ENCODE measurements at regions not wholly inside any gene's neighbourhood (a gene's known extent, or its start where the extent isn't known, plus 50 kb on each side); places are given as distances from the start of the nearest gene placed in this dataset.

GRCh38 chr15:70556151-70556741, 207.1 kb downstream of the UACA start:
- TF ChIP-seq SMAD3 (CRISPR knock-in tag; conservative IDR thresholded peaks at IDR 0.05) (no peak), HINFP (tag; conservative IDR thresholded peaks at IDR 0.05; ENCODE audit: low read depth) (no peak)
